ENCODE measurements at regions not wholly inside any gene's neighbourhood (a gene's known extent, or its start where the extent isn't known, plus 50 kb on each side); places are given as distances from the start of the nearest gene placed in this dataset.
"Not testable (repeated sequence)": the region's sequence is repeated elsewhere in the genome, so short reads cannot be mapped to it uniquely, and the experiment has no call there.

DNA sequence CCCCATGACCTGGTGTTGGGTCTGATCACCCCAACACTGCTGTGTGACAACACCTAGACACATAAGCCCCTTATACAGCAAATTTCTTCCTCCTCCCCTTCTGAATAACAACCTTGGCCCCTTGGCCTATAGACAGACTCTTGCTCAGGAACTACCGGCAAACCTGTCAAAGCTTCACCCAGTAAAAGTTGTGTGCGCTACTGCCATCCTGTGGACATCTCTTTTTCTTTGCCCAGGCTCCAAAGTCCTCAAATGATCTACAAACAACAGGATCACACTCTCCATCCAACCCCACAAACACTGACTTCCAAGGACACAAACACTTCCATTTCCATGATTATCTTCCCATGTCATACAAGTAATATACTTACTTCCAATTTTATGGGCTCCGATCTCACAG, 1265.8 kb downstream of the RPIA start:
- DNase-seq (ENCODE audit: low spot score): peak; percentile 7
- in situ Hi-C loops (cut with MboI; ENCODE audit: low pct_unique_long_range_greater_than_20kb, low sequenced_read_pairs, unreplicated experiment): not testable (repeated sequence)
- TF ChIP-seq, protein P1, sequence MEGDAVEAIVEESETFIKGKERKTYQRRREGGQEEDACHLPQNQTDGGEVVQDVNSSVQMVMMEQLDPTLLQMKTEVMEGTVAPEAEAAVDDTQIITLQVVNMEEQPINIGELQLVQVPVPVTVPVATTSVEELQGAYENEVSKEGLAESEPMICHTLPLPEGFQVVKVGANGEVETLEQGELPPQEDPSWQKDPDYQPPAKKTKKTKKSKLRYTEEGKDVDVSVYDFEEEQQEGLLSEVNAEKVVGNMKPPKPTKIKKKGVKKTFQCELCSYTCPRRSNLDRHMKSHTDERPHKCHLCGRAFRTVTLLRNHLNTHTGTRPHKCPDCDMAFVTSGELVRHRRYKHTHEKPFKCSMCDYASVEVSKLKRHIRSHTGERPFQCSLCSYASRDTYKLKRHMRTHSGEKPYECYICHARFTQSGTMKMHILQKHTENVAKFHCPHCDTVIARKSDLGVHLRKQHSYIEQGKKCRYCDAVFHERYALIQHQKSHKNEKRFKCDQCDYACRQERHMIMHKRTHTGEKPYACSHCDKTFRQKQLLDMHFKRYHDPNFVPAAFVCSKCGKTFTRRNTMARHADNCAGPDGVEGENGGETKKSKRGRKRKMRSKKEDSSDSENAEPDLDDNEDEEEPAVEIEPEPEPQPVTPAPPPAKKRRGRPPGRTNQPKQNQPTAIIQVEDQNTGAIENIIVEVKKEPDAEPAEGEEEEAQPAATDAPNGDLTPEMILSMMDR (IDR thresholded peaks at IDR 0.05; ENCODE audit: extremely low read depth, insufficient read depth, missing control alignments): peak; percentile 53

DNA sequence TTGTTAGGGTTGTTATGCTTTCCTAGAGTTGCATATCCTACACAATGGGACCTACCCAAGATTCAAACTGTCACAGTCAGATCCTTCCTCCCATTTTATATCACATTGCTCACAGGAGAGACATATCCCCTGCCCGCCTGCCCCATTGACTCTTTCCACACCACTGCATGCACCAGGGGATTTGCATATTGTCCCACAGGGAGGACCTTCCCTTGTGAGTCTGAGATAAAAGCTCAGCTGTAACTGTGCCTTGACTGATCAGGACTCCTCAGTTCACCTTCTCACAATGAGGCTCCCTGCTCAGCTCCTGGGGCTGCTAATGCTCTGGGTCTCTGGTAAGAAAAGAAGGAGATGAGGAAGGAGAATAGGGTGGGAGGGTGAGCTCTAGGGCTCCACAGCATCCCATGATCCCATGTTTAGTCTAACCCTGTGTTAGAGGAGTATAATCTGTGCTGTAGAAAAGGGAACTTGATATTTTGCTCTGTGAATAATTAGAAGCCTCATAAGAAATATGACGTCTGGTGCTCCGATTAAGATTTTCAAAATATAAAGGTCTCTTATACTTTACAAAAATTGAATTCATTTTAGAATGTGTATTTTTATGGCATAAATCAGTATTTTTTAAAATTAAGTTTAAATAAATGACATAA, 1268.4 kb downstream of the RPIA start:
- in situ Hi-C loops (cut with MboI; ENCODE audit: low pct_unique_long_range_greater_than_20kb, low sequenced_read_pairs, unreplicated experiment): not testable (repeated sequence)

DNA sequence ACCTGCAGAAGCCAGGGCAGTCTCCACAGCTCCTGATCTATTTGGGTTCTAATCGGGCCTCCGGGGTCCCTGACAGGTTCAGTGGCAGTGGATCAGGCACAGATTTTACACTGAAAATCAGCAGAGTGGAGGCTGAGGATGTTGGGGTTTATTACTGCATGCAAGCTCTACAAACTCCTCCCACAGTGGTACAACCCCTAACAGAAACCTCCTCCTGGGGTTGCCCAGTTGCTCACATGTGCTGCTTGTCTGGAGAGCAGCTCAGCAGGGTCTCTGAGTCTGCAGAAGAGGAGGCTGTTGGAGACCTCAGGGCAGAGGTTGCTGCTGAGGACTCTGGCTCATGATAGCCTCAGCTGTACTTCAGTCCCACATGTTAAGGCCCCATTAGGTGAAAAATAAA, 1269.1 kb downstream of the RPIA start:
- DNase-seq (ENCODE audit: low spot score); in situ Hi-C loops (cut with MboI; ENCODE audit: low pct_unique_long_range_greater_than_20kb, low sequenced_read_pairs, unreplicated experiment): not testable (repeated sequence)

More for the DNA sequence above, 1268.4 kb downstream of the RPIA start:
- not testable (repeated sequence) for DNase-seq (ENCODE audit: low spot score)

DNA sequence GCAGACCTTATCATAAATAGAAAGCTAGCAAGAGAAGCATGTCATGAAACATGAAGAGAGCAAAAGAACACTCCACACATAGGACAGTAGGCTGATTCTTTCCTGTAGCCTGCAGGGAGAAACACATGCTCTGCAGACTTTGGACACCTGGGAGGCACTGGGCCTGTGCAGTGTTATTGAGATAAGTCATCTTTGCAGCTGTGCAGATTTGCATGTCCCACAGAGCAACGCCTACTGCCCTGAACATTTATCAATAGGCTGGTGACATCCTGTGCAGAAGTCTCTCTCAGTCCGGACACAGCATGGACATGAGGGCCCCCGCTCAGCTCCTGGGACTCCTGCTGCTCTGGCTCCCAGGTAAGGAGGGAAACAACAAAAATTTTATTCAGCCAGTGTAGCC, 1277.1 kb downstream of the RPIA start:
- in situ Hi-C loops (cut with MboI; ENCODE audit: low pct_unique_long_range_greater_than_20kb, low sequenced_read_pairs, unreplicated experiment); DNase-seq (ENCODE audit: low spot score): not testable (repeated sequence)

DNA sequence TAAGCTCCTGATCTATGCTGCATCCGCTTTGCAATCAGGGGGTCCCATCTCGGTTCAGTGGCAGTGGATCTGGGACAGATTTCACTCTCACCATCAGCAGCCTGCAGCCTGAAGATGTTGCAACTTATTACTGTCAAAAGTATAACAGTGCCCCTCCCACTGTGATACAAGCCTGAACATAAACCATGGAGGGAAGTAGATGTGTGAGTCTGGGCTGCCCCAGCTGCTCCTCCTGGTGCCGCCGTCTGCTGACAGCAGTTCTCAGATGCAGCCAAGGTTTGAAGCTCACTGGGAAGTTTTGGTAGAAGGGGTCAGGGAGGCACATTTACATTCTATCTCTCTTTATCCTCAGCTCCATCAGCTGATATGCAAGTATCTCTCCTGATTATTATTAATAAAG, 1277.7 kb downstream of the RPIA start:
- in situ Hi-C loops (cut with MboI; ENCODE audit: low pct_unique_long_range_greater_than_20kb, low sequenced_read_pairs, unreplicated experiment); DNase-seq (ENCODE audit: low spot score): not testable (repeated sequence)

DNA sequence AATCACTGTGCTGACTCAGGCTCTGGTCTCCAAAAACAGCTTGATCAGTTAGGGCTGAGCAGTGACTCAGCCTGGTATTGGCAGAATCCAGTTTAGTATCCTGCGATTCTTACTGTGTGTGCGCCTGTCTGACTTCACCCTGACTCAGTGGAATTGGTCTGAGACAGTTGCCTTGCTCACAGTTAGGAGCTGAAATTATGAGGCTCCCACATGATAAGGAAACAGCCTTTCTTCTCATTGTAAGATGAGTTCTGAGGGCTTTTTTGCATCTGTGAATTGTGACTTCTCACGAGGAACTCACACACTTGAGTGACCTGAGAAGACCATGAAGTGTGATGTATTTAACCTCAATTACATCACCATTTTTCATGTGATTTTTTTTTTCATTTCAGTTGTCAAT, 1282.4 kb downstream of the RPIA start:
- DNase-seq (ENCODE audit: low spot score); in situ Hi-C loops (cut with MboI; ENCODE audit: low pct_unique_long_range_greater_than_20kb, low sequenced_read_pairs, unreplicated experiment): not testable (repeated sequence)

DNA sequence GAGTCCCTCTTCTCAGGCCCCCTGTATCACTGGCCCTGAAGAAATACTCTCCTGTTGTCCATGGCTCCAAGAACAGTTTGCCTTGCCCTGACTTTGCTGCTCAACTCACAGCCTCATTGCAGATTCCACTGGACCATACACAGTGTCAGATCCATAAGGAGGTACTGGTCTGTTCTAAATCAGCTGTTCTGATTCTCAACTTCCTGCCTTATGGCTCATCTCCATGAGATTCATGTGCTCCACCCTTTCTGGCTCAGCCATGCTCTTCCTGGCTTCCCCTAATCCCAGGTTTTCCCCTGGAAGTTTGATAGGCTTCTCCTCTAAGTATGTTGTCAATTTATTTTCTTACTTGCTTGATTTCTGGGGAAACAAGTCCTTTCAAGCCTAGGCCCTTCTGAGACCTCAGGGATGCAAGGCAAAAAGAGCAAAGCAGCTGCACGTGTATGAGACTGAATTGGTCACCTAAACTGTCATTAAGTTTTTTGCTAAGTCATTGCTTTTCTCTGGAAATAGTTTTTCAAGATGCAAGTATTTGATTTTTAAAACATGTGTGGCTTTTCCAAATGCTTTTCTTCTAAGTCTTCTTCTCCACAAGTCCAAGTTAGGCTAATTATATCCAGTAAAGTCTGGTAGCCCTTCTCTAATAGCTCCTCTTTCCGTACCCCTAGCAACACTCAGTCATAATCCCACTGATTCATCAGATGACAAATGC, 1288.5 kb downstream of the RPIA start:
- DNase-seq (ENCODE audit: low spot score); in situ Hi-C loops (cut with MboI; ENCODE audit: low pct_unique_long_range_greater_than_20kb, low sequenced_read_pairs, unreplicated experiment): not testable (repeated sequence)

DNA sequence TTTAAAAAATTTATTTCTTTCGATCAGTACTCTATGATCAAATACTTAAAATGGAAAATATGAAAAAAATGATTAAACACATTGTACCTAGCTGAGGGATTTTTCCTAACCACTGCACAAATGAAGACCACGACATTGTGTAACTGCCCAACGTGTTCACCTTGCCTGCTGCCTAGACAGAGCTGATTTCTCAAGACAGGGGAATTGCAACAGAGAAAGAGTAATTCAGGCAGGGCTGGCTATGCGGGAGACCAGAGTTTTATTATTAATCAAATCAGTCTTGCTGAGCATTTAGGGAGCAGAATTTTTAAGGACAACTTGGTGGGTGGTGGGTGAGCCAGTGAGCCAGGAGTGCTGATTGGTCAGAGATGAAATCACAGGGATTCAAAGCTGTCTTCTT, 1290.8 kb downstream of the RPIA start:
- in situ Hi-C loops (cut with MboI; ENCODE audit: low pct_unique_long_range_greater_than_20kb, low sequenced_read_pairs, unreplicated experiment); DNase-seq (ENCODE audit: low spot score): not testable (repeated sequence)

DNA sequence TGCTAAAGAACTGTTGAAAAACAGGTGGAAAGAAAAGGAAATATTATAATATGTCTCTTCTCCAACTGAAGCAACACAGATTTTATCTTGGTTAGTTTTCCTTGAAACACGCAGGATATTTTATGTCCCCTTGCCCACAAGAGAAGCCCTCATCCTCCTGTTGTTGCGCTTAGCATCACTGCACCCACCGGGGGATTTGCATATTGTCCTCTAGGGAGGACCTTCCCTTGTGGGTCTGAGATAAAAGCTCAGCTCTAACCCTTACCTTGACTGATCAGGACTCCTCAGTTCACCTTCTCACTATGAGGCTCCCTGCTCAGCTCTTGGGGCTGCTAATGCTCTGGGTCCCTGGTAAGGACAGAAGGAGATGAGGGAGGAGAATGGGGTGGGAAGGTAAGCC, 1294.2 kb downstream of the RPIA start:
- in situ Hi-C loops (cut with MboI; ENCODE audit: low pct_unique_long_range_greater_than_20kb, low sequenced_read_pairs, unreplicated experiment); DNase-seq (ENCODE audit: low spot score): not testable (repeated sequence)

DNA sequence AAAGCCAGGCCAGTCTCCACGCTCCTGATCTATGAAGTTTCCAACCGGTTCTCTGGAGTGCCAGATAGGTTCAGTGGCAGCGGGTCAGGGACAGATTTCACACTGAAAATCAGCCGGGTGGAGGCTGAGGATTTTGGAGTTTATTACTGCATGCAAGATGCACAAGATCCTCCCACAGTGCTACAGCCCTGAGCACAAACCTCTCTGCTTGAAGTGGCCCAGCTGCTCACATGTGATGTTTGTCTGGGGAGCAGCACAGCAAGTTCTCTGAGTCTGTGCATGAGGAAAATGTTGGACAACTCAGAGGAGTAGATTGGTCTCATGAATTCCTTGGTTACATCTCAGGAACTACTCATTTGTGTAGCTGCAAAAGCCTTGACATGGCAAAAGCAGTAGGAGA, 1295.1 kb downstream of the RPIA start:
- DNase-seq (ENCODE audit: low spot score); in situ Hi-C loops (cut with MboI; ENCODE audit: low pct_unique_long_range_greater_than_20kb, low sequenced_read_pairs, unreplicated experiment): not testable (repeated sequence)

DNA sequence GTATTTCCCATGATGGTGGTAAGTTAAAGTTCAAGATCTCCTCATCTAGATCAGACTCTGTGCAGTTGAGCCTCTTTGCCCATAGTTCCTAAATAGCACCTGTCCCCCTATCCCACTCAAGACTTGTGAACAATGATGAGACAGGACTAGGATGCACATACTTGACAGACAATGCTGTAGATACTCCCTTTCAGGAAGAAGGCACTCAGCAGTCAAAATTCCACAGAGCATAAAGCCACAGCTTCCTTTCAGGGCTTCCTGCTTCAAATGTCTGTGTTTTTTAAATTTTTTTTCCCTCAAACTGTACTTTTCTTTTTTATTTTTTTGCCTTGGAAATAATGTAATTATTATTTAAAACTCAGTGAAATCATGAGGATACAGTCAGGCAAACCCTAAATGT, 1305.3 kb downstream of the RPIA start:
- in situ Hi-C loops (cut with MboI; ENCODE audit: low pct_unique_long_range_greater_than_20kb, low sequenced_read_pairs, unreplicated experiment): not testable (repeated sequence)

DNA sequence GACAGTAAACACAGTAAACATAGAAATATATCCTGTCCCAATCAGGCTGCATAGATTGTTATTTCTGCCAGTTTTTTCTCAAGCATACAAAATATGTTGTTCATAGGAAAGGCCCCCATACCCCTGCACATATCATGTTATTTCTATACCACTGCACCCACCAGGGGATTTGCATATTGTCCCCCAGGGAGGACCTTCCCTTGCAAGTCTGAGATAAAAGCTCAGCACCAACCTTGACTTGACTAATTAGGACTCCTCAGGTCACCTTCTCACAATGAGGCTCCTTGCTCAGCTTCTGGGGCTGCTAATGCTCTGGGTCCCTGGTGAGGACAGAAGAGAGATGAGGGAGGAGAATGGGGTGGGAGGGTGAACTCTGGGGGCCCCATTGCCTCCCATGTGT, 1313.1 kb downstream of the RPIA start:
- in situ Hi-C loops (cut with MboI; ENCODE audit: low pct_unique_long_range_greater_than_20kb, low sequenced_read_pairs, unreplicated experiment); DNase-seq (ENCODE audit: low spot score): not testable (repeated sequence)

More for the DNA sequence above, 1305.3 kb downstream of the RPIA start:
- DNase-seq (ENCODE audit: low spot score): not testable (repeated sequence)

DNA sequence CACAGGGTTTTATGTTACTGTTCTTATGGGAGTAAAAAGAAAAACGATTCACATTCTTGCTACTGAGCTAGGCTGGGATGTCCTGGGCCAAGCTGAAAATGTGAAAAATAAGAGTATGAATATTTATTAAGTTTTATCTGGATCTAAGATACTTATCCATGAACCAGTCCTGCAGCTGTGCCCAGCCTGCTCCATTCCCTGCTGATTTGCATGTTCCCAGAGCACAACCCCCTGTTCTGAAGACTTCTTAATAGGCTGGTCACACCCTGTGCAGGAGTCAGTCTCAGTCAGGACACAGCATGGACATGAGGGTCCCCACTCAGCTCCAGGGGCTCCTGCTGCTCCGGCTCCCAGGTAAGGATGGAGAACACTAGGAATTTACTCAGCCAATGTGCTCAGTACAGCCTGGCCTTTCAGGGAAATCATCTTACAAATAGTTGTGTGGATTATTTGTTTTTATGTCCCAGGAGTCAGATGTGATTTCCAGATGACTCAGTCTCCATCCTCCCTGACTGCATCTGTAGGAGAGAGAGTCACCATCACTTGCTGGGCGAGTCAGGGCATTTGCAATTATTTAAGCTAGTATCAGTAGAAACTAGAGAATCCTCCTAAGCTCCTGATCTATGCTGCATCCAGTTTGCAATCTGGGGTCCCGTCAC, 1319.1 kb downstream of the RPIA start:
- in situ Hi-C loops (cut with MboI; ENCODE audit: low pct_unique_long_range_greater_than_20kb, low sequenced_read_pairs, unreplicated experiment); DNase-seq (ENCODE audit: low spot score): not testable (repeated sequence)

DNA sequence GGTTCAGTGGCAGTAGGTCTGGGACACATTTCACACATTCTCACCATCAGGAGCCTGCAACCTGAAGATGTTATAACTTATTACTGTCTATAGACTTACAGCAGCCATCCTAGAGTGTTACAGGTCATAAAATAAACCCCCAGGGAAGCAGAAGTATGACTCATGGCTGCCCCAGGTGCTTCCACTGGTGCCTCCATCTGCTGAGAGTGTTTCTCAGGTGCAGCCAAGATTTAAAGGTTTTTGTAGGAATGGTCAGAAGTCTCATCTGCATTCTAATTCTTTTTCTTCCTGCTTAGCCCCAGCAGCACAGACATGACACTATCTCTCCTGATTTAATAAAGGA, 1319.6 kb downstream of the RPIA start:
- in situ Hi-C loops (cut with MboI; ENCODE audit: low pct_unique_long_range_greater_than_20kb, low sequenced_read_pairs, unreplicated experiment); DNase-seq (ENCODE audit: low spot score): not testable (repeated sequence)

DNA sequence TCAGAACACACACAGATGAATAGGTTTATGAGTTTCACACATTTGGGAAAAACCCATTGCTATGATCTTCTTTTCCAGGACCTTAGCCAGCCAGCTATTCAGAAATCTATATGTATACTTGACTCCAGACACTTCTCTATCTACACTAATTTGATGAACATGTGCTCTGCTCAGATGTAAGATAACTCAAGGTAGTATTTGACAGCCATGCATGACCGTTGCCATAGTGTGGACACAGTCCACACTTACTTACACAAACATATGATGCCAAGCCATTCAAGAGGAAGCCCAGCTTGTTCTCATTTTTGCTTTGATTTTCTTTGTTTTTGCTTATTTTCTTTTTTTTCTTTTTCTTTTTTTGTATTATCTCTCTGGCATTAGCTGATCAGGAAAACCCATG, 1328.4 kb downstream of the RPIA start:
- in situ Hi-C loops (cut with MboI; ENCODE audit: low pct_unique_long_range_greater_than_20kb, low sequenced_read_pairs, unreplicated experiment); DNase-seq (ENCODE audit: low spot score): not testable (repeated sequence)
